ENCODE measurements at regions not wholly inside any gene's neighbourhood (a gene's known extent, or its start where the extent isn't known, plus 50 kb on each side); places are given as distances from the start of the nearest gene placed in this dataset.

DNA sequence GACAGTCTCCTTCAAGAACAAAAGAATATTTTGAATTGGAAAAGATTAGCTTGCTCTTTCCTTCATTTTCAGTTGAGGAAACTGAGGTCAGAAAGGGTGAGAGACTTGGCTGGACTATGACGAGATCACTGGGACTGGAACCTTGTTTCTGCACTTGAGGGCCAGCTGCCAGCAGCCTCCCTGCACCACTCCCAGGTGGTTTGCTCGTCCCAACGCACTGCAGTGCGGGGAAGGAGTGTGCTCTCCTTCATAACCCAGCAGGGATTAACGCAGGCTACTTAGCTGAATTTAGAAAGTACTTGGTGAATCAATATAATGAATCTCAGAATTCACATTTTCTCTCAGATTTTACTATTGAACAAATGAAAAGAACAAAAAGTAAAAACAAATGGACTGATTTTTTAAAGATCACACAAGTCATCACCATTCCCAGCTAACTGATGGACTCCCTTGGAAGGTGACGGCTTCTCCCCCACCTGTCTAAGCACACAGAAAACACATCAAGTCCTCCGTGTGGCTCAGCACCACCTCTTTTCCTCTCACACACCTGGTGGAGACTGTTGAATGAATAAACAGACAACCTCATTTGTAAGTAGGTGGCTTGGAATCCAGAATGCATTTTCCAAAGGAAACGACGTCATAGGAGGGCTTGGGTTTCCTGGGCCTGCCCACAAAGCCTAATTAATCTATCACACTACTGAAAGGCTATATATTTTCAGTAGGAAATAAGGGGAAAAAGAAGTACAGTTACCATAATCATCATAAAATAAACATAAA lies 121.0 kb downstream of the QRSL1 start:
- no peaks in the 10 kb centered on the region for H3K36me3 ChIP-seq
- H3K27ac ChIP-seq, result no peak overlapping the region
- DNase-seq (ENCODE audit: low spot score) (no peak), ATAC-seq (ENCODE audit: insufficient number of reproducible peaks, low FRiP score, low read depth) (no peak)
- no peak overlapping the region for H3K4me3 ChIP-seq
- no peaks in the 10 kb centered on the region for H3K27me3 ChIP-seq (replicated peaks; ENCODE audit: insufficient read depth)
- TF ChIP-seq, protein P1, sequence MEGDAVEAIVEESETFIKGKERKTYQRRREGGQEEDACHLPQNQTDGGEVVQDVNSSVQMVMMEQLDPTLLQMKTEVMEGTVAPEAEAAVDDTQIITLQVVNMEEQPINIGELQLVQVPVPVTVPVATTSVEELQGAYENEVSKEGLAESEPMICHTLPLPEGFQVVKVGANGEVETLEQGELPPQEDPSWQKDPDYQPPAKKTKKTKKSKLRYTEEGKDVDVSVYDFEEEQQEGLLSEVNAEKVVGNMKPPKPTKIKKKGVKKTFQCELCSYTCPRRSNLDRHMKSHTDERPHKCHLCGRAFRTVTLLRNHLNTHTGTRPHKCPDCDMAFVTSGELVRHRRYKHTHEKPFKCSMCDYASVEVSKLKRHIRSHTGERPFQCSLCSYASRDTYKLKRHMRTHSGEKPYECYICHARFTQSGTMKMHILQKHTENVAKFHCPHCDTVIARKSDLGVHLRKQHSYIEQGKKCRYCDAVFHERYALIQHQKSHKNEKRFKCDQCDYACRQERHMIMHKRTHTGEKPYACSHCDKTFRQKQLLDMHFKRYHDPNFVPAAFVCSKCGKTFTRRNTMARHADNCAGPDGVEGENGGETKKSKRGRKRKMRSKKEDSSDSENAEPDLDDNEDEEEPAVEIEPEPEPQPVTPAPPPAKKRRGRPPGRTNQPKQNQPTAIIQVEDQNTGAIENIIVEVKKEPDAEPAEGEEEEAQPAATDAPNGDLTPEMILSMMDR (IDR thresholded peaks at IDR 0.05), result no peak
- no peaks in the 10 kb centered on the region for H3K4me1 ChIP-seq (ENCODE audit: control insufficient read depth in 1 of 2, low read depth in 2 of 2)
- H3K9me3 ChIP-seq, result no peaks in the 10 kb centered on the region

DNA sequence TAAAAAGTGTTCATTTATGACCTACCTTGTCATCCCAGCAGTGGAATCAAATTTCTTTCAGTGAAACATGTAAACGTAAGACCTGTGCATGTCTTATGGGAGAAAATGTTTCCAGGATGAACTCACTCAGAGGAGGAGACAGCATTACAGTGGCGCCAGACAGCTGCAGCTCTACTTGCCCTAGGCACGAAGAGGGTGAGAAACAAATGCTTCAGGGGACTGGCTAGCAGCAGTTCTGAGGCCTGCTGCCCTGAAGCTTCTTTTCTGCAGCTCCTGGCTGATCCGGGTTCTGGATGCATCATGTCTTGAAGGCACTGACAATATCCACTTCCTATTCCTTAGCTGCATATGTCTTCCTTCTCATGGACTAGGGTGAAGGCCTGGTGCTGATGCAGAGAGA lies 120.2 kb downstream of the QRSL1 start:
- no peaks in the 10 kb centered on the region for H3K9me3 ChIP-seq
- H3K27ac ChIP-seq, result no peak overlapping the region
- no peaks in the 10 kb centered on the region for H3K36me3 ChIP-seq
- DNase-seq (ENCODE audit: low spot score), result no peak
- TF ChIP-seq, protein P1 (IDR thresholded peaks at IDR 0.05), result no peak
- H3K4me3 ChIP-seq, result no peak overlapping the region
- H3K27me3 ChIP-seq (replicated peaks; ENCODE audit: insufficient read depth), result no peaks in the 10 kb centered on the region
- no peak for ATAC-seq (ENCODE audit: insufficient number of reproducible peaks, low FRiP score, low read depth)
- no peaks in the 10 kb centered on the region for H3K4me1 ChIP-seq (ENCODE audit: control insufficient read depth in 1 of 2, low read depth in 2 of 2)

DNA sequence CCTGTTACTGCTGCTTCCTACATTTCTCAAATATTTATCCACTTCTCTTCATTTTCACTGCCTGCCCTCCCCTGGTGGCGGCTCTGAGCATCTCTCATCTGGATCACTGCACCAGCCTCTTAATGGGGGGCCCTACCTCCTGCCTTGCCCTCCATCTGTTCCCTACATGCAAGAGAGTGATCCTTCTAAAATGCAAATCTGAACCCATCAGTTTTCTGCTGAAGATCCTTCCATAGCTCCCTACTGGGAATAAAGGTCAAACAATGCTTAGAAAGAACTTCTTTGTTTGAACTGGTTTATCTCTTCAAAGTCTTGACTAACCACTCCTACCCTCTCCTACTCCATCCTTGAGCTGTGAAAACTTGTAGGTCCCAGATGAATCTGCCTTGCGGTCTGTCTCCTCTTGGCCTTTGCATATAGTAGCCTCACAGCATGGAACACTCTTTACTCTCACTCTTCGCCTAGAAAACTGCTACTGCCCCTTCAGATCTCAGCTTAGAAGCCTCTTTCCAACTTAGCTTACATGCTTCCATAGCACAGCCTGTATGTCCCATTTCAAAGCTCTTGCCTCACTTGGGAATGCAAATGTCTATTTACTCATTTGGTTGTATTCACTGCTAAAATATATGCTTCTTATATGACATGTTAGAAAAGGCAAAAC lies 119.3 kb downstream of the QRSL1 start:
- DNase-seq (ENCODE audit: low spot score) (no peak), ATAC-seq (ENCODE audit: insufficient number of reproducible peaks, low FRiP score, low read depth) (no peak)
- Histone ChIP-seq H3K27me3 (replicated peaks; ENCODE audit: insufficient read depth) (no peaks in the 10 kb centered on the region), H3K27ac (no peak overlapping the region), H3K4me1 (ENCODE audit: control insufficient read depth in 1 of 2, low read depth in 2 of 2) (no peaks in the 10 kb centered on the region), H3K4me3 (no peak overlapping the region), H3K9me3 (no peaks in the 10 kb centered on the region), H3K36me3 (no peaks in the 10 kb centered on the region)
- TF ChIP-seq, protein P1 (IDR thresholded peaks at IDR 0.05), result no peak

DNA sequence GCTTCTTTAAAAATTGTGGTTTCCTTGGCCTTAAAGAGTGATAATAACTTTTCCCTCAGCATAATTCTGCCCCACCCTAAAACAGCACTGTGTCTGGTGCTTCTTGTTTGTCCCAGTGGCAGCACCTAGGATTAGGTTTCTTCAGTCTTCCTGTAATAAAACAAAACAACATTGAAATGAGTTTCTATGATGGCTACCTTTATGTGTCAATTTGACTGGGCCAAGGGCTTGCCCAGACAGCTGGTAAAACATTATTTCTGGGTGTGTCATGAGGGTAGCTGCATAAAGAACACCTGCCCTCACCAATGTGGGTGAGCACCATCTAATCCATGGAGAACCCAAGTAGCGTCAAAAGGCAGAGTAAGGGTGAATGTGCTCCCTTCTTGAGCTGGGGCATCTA lies 117.8 kb downstream of the QRSL1 start:
- H3K27me3 ChIP-seq (replicated peaks; ENCODE audit: insufficient read depth), result no peaks in the 10 kb centered on the region
- H3K9me3 ChIP-seq, result no peaks in the 10 kb centered on the region
- DNase-seq (ENCODE audit: low spot score) (no peak), ATAC-seq (ENCODE audit: insufficient number of reproducible peaks, low FRiP score, low read depth) (no peak)
- TF ChIP-seq, protein P1 (IDR thresholded peaks at IDR 0.05), result no peak
- no peaks in the 10 kb centered on the region for H3K4me1 ChIP-seq (ENCODE audit: control insufficient read depth in 1 of 2, low read depth in 2 of 2)
- no peaks in the 10 kb centered on the region for H3K36me3 ChIP-seq
- no peak overlapping the region for H3K4me3 ChIP-seq
- H3K27ac ChIP-seq, result no peak overlapping the region

DNA sequence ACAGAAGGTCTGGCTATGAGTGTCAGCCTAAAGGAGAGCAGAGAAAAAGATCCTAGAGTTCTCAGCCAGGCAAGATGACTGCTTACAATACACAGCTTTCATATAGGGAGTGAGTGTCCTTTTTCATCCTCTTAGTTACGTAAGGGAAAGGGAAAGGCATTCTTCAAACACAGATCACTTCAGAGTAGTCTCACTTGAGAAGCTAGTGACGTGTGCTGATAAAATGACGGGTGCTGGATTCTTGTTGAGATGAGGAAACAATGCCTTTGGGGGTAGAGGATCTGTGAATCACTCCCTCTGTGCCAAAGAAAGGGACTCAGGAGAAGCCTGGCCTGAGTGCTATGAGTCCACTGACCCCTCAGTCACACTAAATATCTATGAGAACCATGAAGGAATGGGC lies 117.3 kb downstream of the QRSL1 start:
- Histone ChIP-seq H3K9me3 (no peaks in the 10 kb centered on the region), H3K27ac (no peak overlapping the region), H3K4me1 (ENCODE audit: control insufficient read depth in 1 of 2, low read depth in 2 of 2) (no peaks in the 10 kb centered on the region), H3K4me3 (no peak overlapping the region), H3K36me3 (no peaks in the 10 kb centered on the region), H3K27me3 (replicated peaks; ENCODE audit: insufficient read depth) (no peaks in the 10 kb centered on the region)
- no peak for ATAC-seq (ENCODE audit: insufficient number of reproducible peaks, low FRiP score, low read depth)
- TF ChIP-seq, protein P1 (IDR thresholded peaks at IDR 0.05), result no peak
- no peak for DNase-seq (ENCODE audit: low spot score)
